ENCODE measurements at regions not wholly inside any gene's neighbourhood (a gene's known extent, or its start where the extent isn't known, plus 50 kb on each side); places are given as distances from the start of the nearest gene placed in this dataset.

GRCh38 chr2:147345246-147345645 lies 499.6 kb upstream of the ACVR2A start:
- no peaks in the 10 kb centered on the region for H3K27me3 ChIP-seq (replicated peaks in 2 of 5; ENCODE audit: control insufficient read depth in 4 of 5, insufficient read depth in 5 of 5, low read length in 4 of 5)
- H3K4me3 ChIP-seq (ENCODE audit: control insufficient read depth in 1 of 7, extremely low read depth in 1 of 7, insufficient read depth in 4 of 7, low read depth in 2 of 7, low read length in 6 of 7) = no peak overlapping the region
- no peaks in the 10 kb centered on the region for H3K4me1 ChIP-seq (ENCODE audit: control extremely low read depth in 1 of 4, control insufficient read depth in 4 of 4, insufficient read depth in 4 of 4, low read length in 3 of 4)
- no peak for DNase-seq
- no peak overlapping the region for H3K27ac ChIP-seq (ENCODE audit: insufficient read depth in 1 of 2, low read depth in 1 of 2, low read length in 2 of 2, poor library complexity in 1 of 2, severe bottlenecking in 2 of 2)
- ChIA-PET POLR2A (no interaction called here), CTCF (no interaction called here)
- H3K9me3 ChIP-seq (ENCODE audit: control extremely low read depth in 1 of 5, control insufficient read depth in 4 of 5, insufficient read depth in 2 of 5, low read depth in 1 of 5, low read length in 4 of 5) = peaks cover 0 to 13% (median 3%) of the 10 kb centered on the region in 5 experiments
- no peaks in the 10 kb centered on the region for H3K36me3 ChIP-seq (ENCODE audit: control insufficient read depth in 4 of 4, insufficient read depth in 4 of 4, low read length in 3 of 4)
- no CpG with 5 or more reads among the region's 1 CpG for WGBS (ENCODE audit: insufficient coverage)

- DNase-seq = no peak
- H3K9me3 ChIP-seq (ENCODE audit: control extremely low read depth in 1 of 5, control insufficient read depth in 4 of 5, insufficient read depth in 2 of 5, low read depth in 1 of 5, low read length in 4 of 5) = peaks cover 0 to 13% (median 3%) of the 10 kb centered on the region in 5 experiments
- no peak overlapping the region for H3K4me3 ChIP-seq (ENCODE audit: control insufficient read depth in 1 of 7, extremely low read depth in 1 of 7, insufficient read depth in 4 of 7, low read depth in 2 of 7, low read length in 6 of 7)
- ChIA-PET CTCF (interaction anchor here (1.5 kb wide), 1 partner anchor 246 kb away, joined by 3 read pairs; no protein-coding TSS in a partner anchor), POLR2A (no interaction called here)
- no peaks in the 10 kb centered on the region for H3K36me3 ChIP-seq (ENCODE audit: control insufficient read depth in 4 of 4, insufficient read depth in 4 of 4, low read length in 3 of 4)
- WGBS (ENCODE audit: insufficient coverage) = 100% methylated on average over 1 of the region's 1 CpG
- H3K27me3 ChIP-seq (replicated peaks in 2 of 5; ENCODE audit: control insufficient read depth in 4 of 5, insufficient read depth in 5 of 5, low read length in 4 of 5) = no peaks in the 10 kb centered on the region
- H3K27ac ChIP-seq (ENCODE audit: insufficient read depth in 1 of 2, low read depth in 1 of 2, low read length in 2 of 2, poor library complexity in 1 of 2, severe bottlenecking in 2 of 2) = no peak overlapping the region
- no peaks in the 10 kb centered on the region for H3K4me1 ChIP-seq (ENCODE audit: control extremely low read depth in 1 of 4, control insufficient read depth in 4 of 4, insufficient read depth in 4 of 4, low read length in 3 of 4)
Measured at GRCh38 chr2:147342329-147342728, 502.5 kb upstream of the ACVR2A start.

GRCh38 chr2:147331790-147332419 lies 512.9 kb upstream of the ACVR2A start:
- peak; percentile 3 to 28 (median 14) for DNase-seq
- Histone ChIP-seq H3K27me3 (replicated peaks in 2 of 5; ENCODE audit: control insufficient read depth in 4 of 5, insufficient read depth in 5 of 5, low read length in 4 of 5) (no peaks in the 10 kb centered on the region), H3K9me3 (ENCODE audit: control extremely low read depth in 1 of 5, control insufficient read depth in 4 of 5, insufficient read depth in 2 of 5, low read depth in 1 of 5, low read length in 4 of 5) (no peaks in the 10 kb centered on the region), H3K27ac (ENCODE audit: insufficient read depth in 1 of 2, low read depth in 1 of 2, low read length in 2 of 2, poor library complexity in 1 of 2, severe bottlenecking in 2 of 2) (no peak overlapping the region), H3K36me3 (ENCODE audit: control insufficient read depth in 4 of 4, insufficient read depth in 4 of 4, low read length in 3 of 4) (no peaks in the 10 kb centered on the region), H3K4me3 (ENCODE audit: control insufficient read depth in 1 of 7, extremely low read depth in 1 of 7, insufficient read depth in 4 of 7, low read depth in 2 of 7, low read length in 6 of 7) (no peak overlapping the region), H3K4me1 (ENCODE audit: control extremely low read depth in 1 of 4, control insufficient read depth in 4 of 4, insufficient read depth in 4 of 4, low read length in 3 of 4) (peaks cover 0 to 4% (median 3%) of the 10 kb centered on the region in 4 experiments)
- ChIA-PET POLR2A (no interaction called here), CTCF (no interaction called here)
- WGBS (ENCODE audit: insufficient coverage) = 73% methylated on average over 2 of the region's 4 CpGs

- POLR2A ChIA-PET = no interaction called here
- CTCF ChIA-PET = no interaction called here
- Histone ChIP-seq H3K27ac (ENCODE audit: insufficient read depth in 1 of 2, low read depth in 1 of 2, low read length in 2 of 2, poor library complexity in 1 of 2, severe bottlenecking in 2 of 2) (no peak overlapping the region), H3K36me3 (ENCODE audit: control insufficient read depth in 4 of 4, insufficient read depth in 4 of 4, low read length in 3 of 4) (no peaks in the 10 kb centered on the region), H3K9me3 (ENCODE audit: control extremely low read depth in 1 of 5, control insufficient read depth in 4 of 5, insufficient read depth in 2 of 5, low read depth in 1 of 5, low read length in 4 of 5) (no peaks in the 10 kb centered on the region), H3K4me1 (ENCODE audit: control extremely low read depth in 1 of 4, control insufficient read depth in 4 of 4, insufficient read depth in 4 of 4, low read length in 3 of 4) (peaks cover 0 to 4% (median 3%) of the 10 kb centered on the region in 4 experiments), H3K4me3 (ENCODE audit: control insufficient read depth in 1 of 7, extremely low read depth in 1 of 7, insufficient read depth in 4 of 7, low read depth in 2 of 7, low read length in 6 of 7) (no peak overlapping the region), H3K27me3 (replicated peaks in 2 of 5; ENCODE audit: control insufficient read depth in 4 of 5, insufficient read depth in 5 of 5, low read length in 4 of 5) (no peaks in the 10 kb centered on the region)
- WGBS (ENCODE audit: insufficient coverage) = 100% methylated on average over 4 of the region's 4 CpGs
- DNase-seq = no peak
Measured at GRCh38 chr2:147330925-147331324, 513.9 kb upstream of the ACVR2A start.

- Histone ChIP-seq H3K4me1 (ENCODE audit: control extremely low read depth in 1 of 4, control insufficient read depth in 4 of 4, insufficient read depth in 4 of 4, low read length in 3 of 4) (peaks cover 0 to 4% (median 3%) of the 10 kb centered on the region in 4 experiments), H3K9me3 (ENCODE audit: control extremely low read depth in 1 of 5, control insufficient read depth in 4 of 5, insufficient read depth in 2 of 5, low read depth in 1 of 5, low read length in 4 of 5) (no peaks in the 10 kb centered on the region), H3K27me3 (replicated peaks in 2 of 5; ENCODE audit: control insufficient read depth in 4 of 5, insufficient read depth in 5 of 5, low read length in 4 of 5) (no peaks in the 10 kb centered on the region), H3K36me3 (ENCODE audit: control insufficient read depth in 4 of 4, insufficient read depth in 4 of 4, low read length in 3 of 4) (no peaks in the 10 kb centered on the region), H3K4me3 (ENCODE audit: control insufficient read depth in 1 of 7, extremely low read depth in 1 of 7, insufficient read depth in 4 of 7, low read depth in 2 of 7, low read length in 6 of 7) (peak overlapping the region in 3 of 7 experiments; percentile 33 to 65 (median 36)), H3K27ac (ENCODE audit: insufficient read depth in 1 of 2, low read depth in 1 of 2, low read length in 2 of 2, poor library complexity in 1 of 2, severe bottlenecking in 2 of 2) (peak overlapping the region in 1 of 2 experiments; percentile 40)
- WGBS (ENCODE audit: insufficient coverage) = 0% methylated on average over 3 of the region's 6 CpGs
- DNase-seq = peak; percentile 2 to 67 (median 61)
- ChIA-PET POLR2A (no interaction called here), CTCF (no interaction called here)
Measured at GRCh38 chr2:147327613-147328012, 517.2 kb upstream of the ACVR2A start.

GRCh38 chr2:147325990-147326389 lies 518.8 kb upstream of the ACVR2A start:
- no peak overlapping the region for H3K4me3 ChIP-seq (ENCODE audit: control insufficient read depth in 1 of 7, extremely low read depth in 1 of 7, insufficient read depth in 4 of 7, low read depth in 2 of 7, low read length in 6 of 7)
- WGBS (ENCODE audit: insufficient coverage) = no CpG with 5 or more reads among the region's 1 CpG
- H3K4me1 ChIP-seq (ENCODE audit: control extremely low read depth in 1 of 4, control insufficient read depth in 4 of 4, insufficient read depth in 4 of 4, low read length in 3 of 4) = peaks cover 0 to 4% (median 3%) of the 10 kb centered on the region in 4 experiments
- no peaks in the 10 kb centered on the region for H3K36me3 ChIP-seq (ENCODE audit: control insufficient read depth in 4 of 4, insufficient read depth in 4 of 4, low read length in 3 of 4)
- DNase-seq = no peak
- H3K9me3 ChIP-seq (ENCODE audit: control extremely low read depth in 1 of 5, control insufficient read depth in 4 of 5, insufficient read depth in 2 of 5, low read depth in 1 of 5, low read length in 4 of 5) = peaks cover 0 to 6% (median 4%) of the 10 kb centered on the region in 5 experiments
- POLR2A ChIA-PET = no interaction called here
- H3K27ac ChIP-seq (ENCODE audit: insufficient read depth in 1 of 2, low read depth in 1 of 2, low read length in 2 of 2, poor library complexity in 1 of 2, severe bottlenecking in 2 of 2) = no peak overlapping the region
- CTCF ChIA-PET = no interaction called here
- H3K27me3 ChIP-seq (replicated peaks in 2 of 5; ENCODE audit: control insufficient read depth in 4 of 5, insufficient read depth in 5 of 5, low read length in 4 of 5) = no peaks in the 10 kb centered on the region

GRCh38 chr2:147320146-147320545 lies 524.7 kb upstream of the ACVR2A start:
- POLR2A ChIA-PET = no interaction called here
- CTCF ChIA-PET = no interaction called here
- H3K27me3 ChIP-seq (replicated peaks in 2 of 5; ENCODE audit: control insufficient read depth in 4 of 5, insufficient read depth in 5 of 5, low read length in 4 of 5) = no peaks in the 10 kb centered on the region
- H3K36me3 ChIP-seq (ENCODE audit: control insufficient read depth in 4 of 4, insufficient read depth in 4 of 4, low read length in 3 of 4) = no peaks in the 10 kb centered on the region
- H3K4me3 ChIP-seq (ENCODE audit: control insufficient read depth in 1 of 7, extremely low read depth in 1 of 7, insufficient read depth in 4 of 7, low read depth in 2 of 7, low read length in 6 of 7) = no peak overlapping the region
- no peaks in the 10 kb centered on the region for H3K4me1 ChIP-seq (ENCODE audit: control extremely low read depth in 1 of 4, control insufficient read depth in 4 of 4, insufficient read depth in 4 of 4, low read length in 3 of 4)
- H3K27ac ChIP-seq (ENCODE audit: insufficient read depth in 1 of 2, low read depth in 1 of 2, low read length in 2 of 2, poor library complexity in 1 of 2, severe bottlenecking in 2 of 2) = no peak overlapping the region
- peaks cover 1 to 15% (median 10%) of the 10 kb centered on the region in 5 experiments for H3K9me3 ChIP-seq (ENCODE audit: control extremely low read depth in 1 of 5, control insufficient read depth in 4 of 5, insufficient read depth in 2 of 5, low read depth in 1 of 5, low read length in 4 of 5)
- no peak for DNase-seq

Measured in common myeloid progenitor, CD34-positive (primary cell).